ENCODE measurements at regions not wholly inside any gene's neighbourhood (a gene's known extent, or its start where the extent isn't known, plus 50 kb on each side); places are given as distances from the start of the nearest gene placed in this dataset.

GRCh38 chr4:167868163-167868562 lies 224.2 kb upstream of the ANXA10 start:
- TF ChIP-seq CTCF (optimal IDR thresholded peaks at IDR 0.05 in 1 of 3, IDR thresholded peaks at IDR 0.05 in 1 of 3, conservative IDR thresholded peaks at IDR 0.05 in 1 of 3; ENCODE audit: extremely low read depth in 1 of 3, insufficient read depth in 2 of 3, low read length in 3 of 3) (no peak), EZH2 (IDR thresholded peaks at IDR 0.05; ENCODE audit: low read length) (no peak)

All from keratinocyte (primary cell).